Uterus (tissue), 2 donors: ENCODE measurements at regions not wholly inside any gene's neighbourhood (a gene's known extent, or its start where the extent isn't known, plus 50 kb on each side); places are given as distances from the start of the nearest gene placed in this dataset.

ENCODE experiments used
- POLR2A ChIP-seq, 2 donors: fragments of 450-650 bp; IDR thresholded peaks; one replicate each; pipeline ENCODE4 v1.6.1; 2016; ENCODE audit warnings: antibody characterized with exemption in 2 of 2, mild to moderate bottlenecking in 1 of 2, moderate library complexity in 1 of 2
- TF ChIP-seq, protein P1 (sequence below), 4 experiments: fragments of 200-600 bp in 2 of 4; fragments of 450-650 bp in 2 of 4; sonication (generic) in 2 of 4; IDR thresholded peaks; one replicate each; pipeline ENCODE4 v1.5.1; 2016 to 2019; ENCODE audit warnings: antibody characterized with exemption in 4 of 4, mild to moderate bottlenecking in 2 of 4, moderate library complexity in 1 of 4

DNA sequence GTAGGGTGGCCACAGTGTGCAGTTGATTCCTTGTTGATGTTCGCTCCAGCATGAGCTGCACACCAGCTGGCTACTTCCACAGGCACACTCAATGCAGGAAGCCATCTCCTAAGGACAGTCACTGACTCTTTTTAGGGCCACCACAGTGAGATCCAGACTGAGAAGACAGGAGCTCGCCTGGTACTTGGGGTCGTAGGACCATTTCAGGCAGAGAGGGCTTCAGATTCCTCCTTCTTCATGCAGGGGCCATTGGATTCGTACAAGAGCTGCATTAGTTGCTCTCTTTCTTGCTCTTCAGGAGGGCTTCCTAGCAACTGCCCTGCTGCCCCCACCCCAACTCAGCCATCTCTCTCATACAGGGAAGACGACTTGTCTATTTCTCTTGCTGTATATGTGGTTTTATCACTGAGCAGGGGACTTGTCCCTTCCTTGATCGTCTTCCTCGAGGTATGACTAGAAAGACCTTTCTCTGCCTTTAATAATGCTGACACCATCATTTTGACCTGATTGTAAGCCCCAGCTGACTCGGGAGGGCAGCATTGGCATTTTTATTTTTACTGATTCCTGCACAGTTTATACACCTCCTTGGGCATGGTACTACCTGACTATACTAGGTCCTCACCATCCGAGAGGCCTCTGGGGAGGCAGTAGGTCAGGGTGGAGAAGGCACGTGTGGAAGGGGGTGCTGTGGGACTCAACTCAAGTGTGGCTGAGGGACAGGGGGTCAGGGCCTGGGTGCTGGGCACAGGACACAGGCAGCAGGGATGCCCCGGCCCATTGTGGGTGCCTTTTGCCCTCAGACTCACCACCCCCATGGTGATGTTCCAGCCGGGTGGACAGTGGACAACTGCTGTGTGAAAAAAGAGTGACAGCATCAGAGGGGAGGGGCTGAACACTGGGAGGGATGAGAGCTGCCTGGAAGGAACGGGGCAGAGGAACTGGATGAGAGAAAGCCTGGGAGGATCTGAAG lies 136.7 kb upstream of the ZNF746 start:
- TF ChIP-seq, protein P1, sequence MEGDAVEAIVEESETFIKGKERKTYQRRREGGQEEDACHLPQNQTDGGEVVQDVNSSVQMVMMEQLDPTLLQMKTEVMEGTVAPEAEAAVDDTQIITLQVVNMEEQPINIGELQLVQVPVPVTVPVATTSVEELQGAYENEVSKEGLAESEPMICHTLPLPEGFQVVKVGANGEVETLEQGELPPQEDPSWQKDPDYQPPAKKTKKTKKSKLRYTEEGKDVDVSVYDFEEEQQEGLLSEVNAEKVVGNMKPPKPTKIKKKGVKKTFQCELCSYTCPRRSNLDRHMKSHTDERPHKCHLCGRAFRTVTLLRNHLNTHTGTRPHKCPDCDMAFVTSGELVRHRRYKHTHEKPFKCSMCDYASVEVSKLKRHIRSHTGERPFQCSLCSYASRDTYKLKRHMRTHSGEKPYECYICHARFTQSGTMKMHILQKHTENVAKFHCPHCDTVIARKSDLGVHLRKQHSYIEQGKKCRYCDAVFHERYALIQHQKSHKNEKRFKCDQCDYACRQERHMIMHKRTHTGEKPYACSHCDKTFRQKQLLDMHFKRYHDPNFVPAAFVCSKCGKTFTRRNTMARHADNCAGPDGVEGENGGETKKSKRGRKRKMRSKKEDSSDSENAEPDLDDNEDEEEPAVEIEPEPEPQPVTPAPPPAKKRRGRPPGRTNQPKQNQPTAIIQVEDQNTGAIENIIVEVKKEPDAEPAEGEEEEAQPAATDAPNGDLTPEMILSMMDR (IDR thresholded peaks at IDR 0.05) = no peak
- TF ChIP-seq POLR2A (IDR thresholded peaks at IDR 0.05) = no peak
